ENCODE measurements at regions not wholly inside any gene's neighbourhood (a gene's known extent, or its start where the extent isn't known, plus 50 kb on each side); places are given as distances from the start of the nearest gene placed in this dataset.

GRCh38 chr10:74771054-74771453 lies 55.3 kb upstream of the KAT6B start:
- Mint-ChIP-seq H3K27me3 (ENCODE audit: low read depth, poor library complexity) (peaks cover 2% of the 10 kb centered on the region), H3K36me3 (ENCODE audit: low read depth) (no peaks in the 10 kb centered on the region), H3K4me1 (no peaks in the 10 kb centered on the region), H3K4me3 (no peak overlapping the region), H3K9me3 (peaks cover 21% of the 10 kb centered on the region), H3K27ac (no peak overlapping the region)
- no peak for TF ChIP-seq CTCF (IDR thresholded peaks at IDR 0.05)
- no peak for DNase-seq

- Mint-ChIP-seq H3K27me3 (ENCODE audit: low read depth, poor library complexity) (peaks cover 12% of the 10 kb centered on the region), H3K4me3 (no peak overlapping the region), H3K4me1 (peaks cover 6% of the 10 kb centered on the region), H3K36me3 (ENCODE audit: low read depth) (peaks cover 5% of the 10 kb centered on the region), H3K9me3 (peaks cover 51% of the 10 kb centered on the region), H3K27ac (no peak overlapping the region)
- no peak for TF ChIP-seq CTCF (IDR thresholded peaks at IDR 0.05)
- DNase-seq, result no peak
Observed at GRCh38 chr10:74775099-74775498, 51.3 kb upstream of the KAT6B start.

All from nephron progenitor cell (in vitro differentiated cells).